Omental fat pad (tissue), 3 donors: ENCODE measurements at regions not wholly inside any gene's neighbourhood (a gene's known extent, or its start where the extent isn't known, plus 50 kb on each side); places are given as distances from the start of the nearest gene placed in this dataset.

Experiments
- ATAC-seq: fragments of 150-250 bp; one replicate; pipeline ENCODE4 v1.9.1; 2016; ENCODE audit warnings: mild to moderate bottlenecking, moderate library complexity; ENCODE audit not compliant: low FRiP score
- DNase-seq: peaks from one replicate; pipeline ENCODE4 v3.0.0-alpha.2; 2019; ENCODE audit warnings: low spot score
- CTCF ChIP-seq, 3 donors: fragments of 450-650 bp; IDR thresholded peaks; one replicate each; pipeline ENCODE4 v1.5.1; 2016 to 2017; ENCODE audit warnings: antibody characterized with exemption in 3 of 3, mild to moderate bottlenecking in 3 of 3, moderate library complexity in 2 of 3

- ATAC-seq: no peak
- TF ChIP-seq CTCF (IDR thresholded peaks at IDR 0.05): no peak
- DNase-seq: no peak
Observed at GRCh38 chr14:53790731-53791500, 165.7 kb downstream of the BMP4 start.

- TF ChIP-seq CTCF (IDR thresholded peaks at IDR 0.05): no peak
- DNase-seq (no peak), ATAC-seq (no peak)
Observed at GRCh38 chr14:53788566-53788965, 168.1 kb downstream of the BMP4 start.

- DNase-seq: no peak
- no peak for ATAC-seq
- no peak for TF ChIP-seq CTCF (IDR thresholded peaks at IDR 0.05)
Observed at GRCh38 chr14:53786045-53786444, 170.6 kb downstream of the BMP4 start.

- no peak for TF ChIP-seq CTCF (IDR thresholded peaks at IDR 0.05)
- no peak for ATAC-seq
- DNase-seq: no peak
Observed at GRCh38 chr14:53784688-53785087, 171.9 kb downstream of the BMP4 start.

- no peak for TF ChIP-seq CTCF (IDR thresholded peaks at IDR 0.05)
- ATAC-seq (no peak), DNase-seq (no peak)
Observed at GRCh38 chr14:53783256-53783655, 173.4 kb downstream of the BMP4 start.

GRCh38 chr14:53780051-53780555, 176.5 kb downstream of the BMP4 start:
- no peak for ATAC-seq
- no peak for TF ChIP-seq CTCF (IDR thresholded peaks at IDR 0.05)
- DNase-seq: no peak

- no peak for ATAC-seq
- no peak for DNase-seq
- no peak for TF ChIP-seq CTCF (IDR thresholded peaks at IDR 0.05)
Observed at GRCh38 chr14:53779301-53779700, 177.3 kb downstream of the BMP4 start.
